Neural cell (in vitro differentiated cells): ENCODE measurements at regions not wholly inside any gene's neighbourhood (a gene's known extent, or its start where the extent isn't known, plus 50 kb on each side); places are given as distances from the start of the nearest gene placed in this dataset.

ENCODE experiments used
- CTCF ChIP-seq: fragments of 450-650 bp; IDR thresholded peaks from 2 replicates; pipeline ENCODE4 v1.5.1; 2014; ENCODE audit warnings: antibody characterized with exemption, mild to moderate bottlenecking, moderate library complexity; ENCODE audit not compliant: poor library complexity, severe bottlenecking
- EZH2 ChIP-seq: fragments of 200-600, 300-800 bp; shearing (Covaris generic), sonication (generic); IDR thresholded peaks from 2 replicates; pipeline ENCODE4 v1.6.1; 2014; ENCODE audit warnings: antibody characterized with exemption, low read length, borderline replicate concordance, mild to moderate bottlenecking; ENCODE audit not compliant: insufficient read depth, poor library complexity, severe bottlenecking
- TAF1 ChIP-seq: IDR thresholded peaks from 2 replicates; pipeline ENCODE4 v1.6.1; 2012; ENCODE audit warnings: low read depth

- TF ChIP-seq CTCF: no peak
- no peak for TF ChIP-seq EZH2
- TF ChIP-seq TAF1: no peak
Observed at GRCh38 chr2:235264512-235264911, 229.3 kb upstream of the AGAP1 start.
